GM12873 (cell line): ENCODE measurements at regions not wholly inside any gene's neighbourhood (a gene's known extent, or its start where the extent isn't known, plus 50 kb on each side); places are given as distances from the start of the nearest gene placed in this dataset.

ENCODE experiments used
- CTCF ChIP-seq: IDR thresholded peaks from 2 replicates; pipeline ENCODE4 v1.5.1; 2012; ENCODE audit warnings: low read depth, mild to moderate bottlenecking, moderate library complexity, low read length, control low read depth; ENCODE audit not compliant: insufficient read depth; ENCODE audit errors: missing control alignments

- TF ChIP-seq CTCF = no peak
Measured at GRCh38 chr5:125874717-125875116, 548.5 kb upstream of the GRAMD2B start.

GRCh38 chr5:125877248-125877647 is 546.0 kb upstream of the GRAMD2B start:
- no peak for TF ChIP-seq CTCF

- TF ChIP-seq CTCF = no peak
Measured at GRCh38 chr5:125882061-125882460, 541.1 kb upstream of the GRAMD2B start.

- TF ChIP-seq CTCF = no peak
Measured at GRCh38 chr5:125883223-125883622, 540.0 kb upstream of the GRAMD2B start.

- no peak for TF ChIP-seq CTCF
Measured at GRCh38 chr5:125888358-125888757, 534.9 kb upstream of the GRAMD2B start.

GRCh38 chr5:125890511-125890931 is 532.7 kb upstream of the GRAMD2B start:
- TF ChIP-seq CTCF = no peak

GRCh38 chr5:125891061-125891725 is 532.0 kb upstream of the GRAMD2B start:
- TF ChIP-seq CTCF = no peak
